GM23338 (cell line): ENCODE measurements at regions not wholly inside any gene's neighbourhood (a gene's known extent, or its start where the extent isn't known, plus 50 kb on each side); places are given as distances from the start of the nearest gene placed in this dataset.

Experiments used
- ATAC-seq: fragments of 200-7000 bp; cut with Tn5 transposase; 3 replicates; pipeline ENCODE4 v1.9.1; 2020
- DNase-seq: peaks from one replicate; pipeline ENCODE4 v3.0.0-alpha.2; 2015; ENCODE audit warnings: low spot score
- H2AFZ ChIP-seq: fragments of 200-600 bp; sonication (generic); 2 replicates; pipeline ENCODE4 v1.8.0; 2016; ENCODE audit warnings: antibody characterized with exemption, mild to moderate bottlenecking, moderate library complexity
- H3F3A ChIP-seq: fragments of 200-600 bp; sonication (generic); replicated peaks from 2 replicates; pipeline ENCODE4 v1.8.0; 2017; ENCODE audit warnings: antibody characterized with exemption, mixed run types, low read depth
- H3K27ac ChIP-seq: fragments of 200-600 bp; sonication (generic); 2 replicates; pipeline ENCODE4 v1.6.1; 2016; ENCODE audit warnings: low read depth
- H3K27me3 ChIP-seq: fragments of 200-600 bp; sonication (generic); 2 replicates; pipeline ENCODE4 v1.8.0; 2016; ENCODE audit warnings: mild to moderate bottlenecking, mixed run types, moderate library complexity; ENCODE audit not compliant: insufficient read depth
- H3K36me3 ChIP-seq: fragments of 200-600 bp; sonication (generic); 2 replicates; pipeline ENCODE4 v1.8.0; 2016; ENCODE audit warnings: mild to moderate bottlenecking; ENCODE audit not compliant: insufficient read depth
- H3K4me1 ChIP-seq: fragments of 200-600 bp; sonication (generic); 2 replicates; pipeline ENCODE4 v1.8.0; 2016; ENCODE audit warnings: mild to moderate bottlenecking, moderate library complexity; ENCODE audit not compliant: insufficient read depth
- H3K4me2 ChIP-seq: fragments of 200-600 bp; sonication (generic); 2 replicates; pipeline ENCODE4 v1.7.1; 2017; ENCODE audit warnings: mixed run types
- H3K4me3 ChIP-seq: fragments of 200-600 bp; sonication (generic); 2 replicates; pipeline ENCODE4 v1.6.1; 2016; ENCODE audit warnings: mixed run types
- H3K79me2 ChIP-seq: fragments of 200-600 bp; sonication (generic); replicated peaks from 2 replicates; pipeline ENCODE4 v1.8.0; 2017; ENCODE audit warnings: mild to moderate bottlenecking; ENCODE audit not compliant: insufficient read depth
- H3K9me2 ChIP-seq: fragments of 200-600 bp; sonication (generic); 2 replicates; pipeline ENCODE4 v1.8.0; 2017; ENCODE audit not compliant: insufficient read depth
- H4K20me1 ChIP-seq: fragments of 200-600 bp; sonication (generic); replicated peaks from 2 replicates; pipeline ENCODE4 v1.8.0; 2017; ENCODE audit warnings: mild to moderate bottlenecking; ENCODE audit not compliant: insufficient read depth
- H3K27ac Mint-ChIP-seq: 2 replicates; pipeline ENCODE4 v1.8.0; 2020; ENCODE audit warnings: inconsistent platforms, mild to moderate bottlenecking, moderate library complexity, mixed read lengths
- H3K27me3 Mint-ChIP-seq: 3 replicates; pipeline ENCODE4 v1.8.0; 2022; ENCODE audit warnings: low read depth, mild to moderate bottlenecking, moderate library complexity, mixed read lengths, inconsistent platforms; ENCODE audit not compliant: insufficient read depth, poor library complexity
- H3K36me3 Mint-ChIP-seq: 3 replicates; pipeline ENCODE4 v1.8.0; 2021; ENCODE audit warnings: low read depth, mild to moderate bottlenecking, inconsistent platforms, moderate library complexity, mixed read lengths
- H3K4me1 Mint-ChIP-seq: 3 replicates; pipeline ENCODE4 v1.8.0; 2020; ENCODE audit warnings: mild to moderate bottlenecking, inconsistent platforms, mixed read lengths
- H3K4me3 Mint-ChIP-seq: 3 replicates; pipeline ENCODE4 v1.8.0; 2021; ENCODE audit warnings: moderate library complexity, mild to moderate bottlenecking, inconsistent platforms, mixed read lengths
- H3K9me3 Mint-ChIP-seq: 3 replicates; pipeline ENCODE4 v1.8.0; 2020; ENCODE audit warnings: moderate library complexity, mild to moderate bottlenecking, inconsistent platforms, mixed read lengths
- CREB1 ChIP-seq: fragments of 250-450 bp; sonication (Bioruptor Pico); IDR thresholded peaks from 2 replicates; pipeline ENCODE4 v1.5.0; 2020; ENCODE audit warnings: low read depth, mild to moderate bottlenecking, moderate library complexity
- CTCF ChIP-seq, 2 experiments: fragments of 200-600 bp in 1 of 2; sonication (generic) in 1 of 2; conservative IDR thresholded peaks; 2 replicates each; pipeline versions ENCODE4 v1.5.1 to v1.6.1; 2016 to 2017; ENCODE audit warnings: antibody characterized with exemption in 2 of 2, low read depth in 2 of 2, mild to moderate bottlenecking in 2 of 2, moderate library complexity in 1 of 2
- ETS1 ChIP-seq: IDR thresholded peaks from 2 replicates; pipeline ENCODE4 v1.6.1; 2016; ENCODE audit warnings: antibody characterized with exemption
- NANOG ChIP-seq: IDR thresholded peaks from 2 replicates; pipeline ENCODE4 v1.6.1; 2016; ENCODE audit warnings: antibody characterized with exemption, borderline replicate concordance
- POLR2AphosphoS5 ChIP-seq: IDR thresholded peaks from 2 replicates; pipeline ENCODE4 v1.6.1; 2016; ENCODE audit warnings: antibody characterized with exemption, low read depth
- REST ChIP-seq: IDR thresholded peaks from one replicate; pipeline ENCODE4 v1.6.1; 2018; ENCODE audit warnings: antibody characterized with exemption; ENCODE audit not compliant: unreplicated experiment
- STAT1 ChIP-seq: IDR thresholded peaks from one replicate; pipeline ENCODE4 v1.6.1; 2016; ENCODE audit warnings: antibody characterized with exemption; ENCODE audit not compliant: unreplicated experiment
- ZNF114 ChIP-seq: fragments of 250-450 bp; sonication (Bioruptor Pico); IDR thresholded peaks from 2 replicates; pipeline ENCODE4 v1.5.0; 2020; ENCODE audit warnings: mild to moderate bottlenecking, moderate library complexity
- ZNF462 ChIP-seq: fragments of 250-450 bp; sonication (Bioruptor Pico); IDR thresholded peaks from 2 replicates; pipeline ENCODE4 v1.5.0; 2020; ENCODE audit warnings: mild to moderate bottlenecking, moderate library complexity

- H3K27me3 ChIP-seq: no peaks in the 10 kb centered on the region
- DNase-seq: no peak
- H3F3A ChIP-seq: no peaks in the 10 kb centered on the region
- H2AFZ ChIP-seq: no peak overlapping the region
- no peak overlapping the region for H3K4me3 ChIP-seq
- H3K36me3 ChIP-seq: no peaks in the 10 kb centered on the region
- TF ChIP-seq REST (no peak), ZNF114 (no peak)
- no peak overlapping the region for H3K27ac ChIP-seq
- peaks cover 7% of the 10 kb centered on the region for H3K27me3 Mint-ChIP-seq
- H3K4me1 ChIP-seq: peaks cover 5% of the 10 kb centered on the region
- no peaks in the 10 kb centered on the region for H4K20me1 ChIP-seq
- H3K4me2 ChIP-seq: no peak overlapping the region
- H3K36me3 Mint-ChIP-seq: peaks cover 30% of the 10 kb centered on the region
- H3K4me3 Mint-ChIP-seq: no peak overlapping the region
- H3K4me1 Mint-ChIP-seq: peaks cover 8% of the 10 kb centered on the region
- H3K79me2 ChIP-seq: no peaks in the 10 kb centered on the region
- peaks cover 24% of the 10 kb centered on the region for H3K9me3 Mint-ChIP-seq
- no peak overlapping the region for H3K27ac Mint-ChIP-seq
- peaks cover 9% of the 10 kb centered on the region; the same call in 1 of the 2 replicates for H3K9me2 ChIP-seq
- no peak for ATAC-seq
Measured at GRCh38 chr16:65779201-65779600, 587.3 kb upstream of the CDH5 start.

GRCh38 chr16:65776639-65777183 is 589.8 kb upstream of the CDH5 start:
- H3K79me2 ChIP-seq: no peaks in the 10 kb centered on the region
- 0 out of 2 replicates have a peak, but pooled peaks cover 8% of the 10 kb centered on the region for H3F3A ChIP-seq
- H3K4me3 ChIP-seq: no peak overlapping the region
- H3K4me2 ChIP-seq: no peak overlapping the region
- no peak for ATAC-seq
- TF ChIP-seq STAT1: no peak
- TF ChIP-seq CREB1 (CRISPR knock-in tag): no peak
- TF ChIP-seq ZNF462 (CRISPR knock-in tag): no peak
- TF ChIP-seq ETS1: no peak
- no peak for TF ChIP-seq NANOG
- no peak for TF ChIP-seq POLR2AphosphoS5
- TF ChIP-seq CTCF (conservative IDR thresholded peaks at IDR 0.05; ENCODE audit: low read depth in 2 of 2): no peak
- peaks cover 21% of the 10 kb centered on the region for H3K4me1 ChIP-seq
- H4K20me1 ChIP-seq: no peaks in the 10 kb centered on the region
- H3K27ac ChIP-seq: no peak overlapping the region
- Mint-ChIP-seq H3K9me3 (peaks cover 33% of the 10 kb centered on the region), H3K4me3 (no peak overlapping the region), H3K27me3 (peaks cover 14% of the 10 kb centered on the region), H3K36me3 (peaks cover 39% of the 10 kb centered on the region), H3K4me1 (peaks cover 28% of the 10 kb centered on the region), H3K27ac (no peak overlapping the region)
- H3K9me2 ChIP-seq: peaks cover 9% of the 10 kb centered on the region; the same call in 1 of the 2 replicates
- no peak overlapping the region for H2AFZ ChIP-seq
- no peaks in the 10 kb centered on the region for H3K36me3 ChIP-seq
- H3K27me3 ChIP-seq: no peaks in the 10 kb centered on the region
- no peak for DNase-seq
